ENCODE measurements at regions not wholly inside any gene's neighbourhood (a gene's known extent, or its start where the extent isn't known, plus 50 kb on each side); places are given as distances from the start of the nearest gene placed in this dataset.
"Not testable (repeated sequence)": the region's sequence is repeated elsewhere in the genome, so short reads cannot be mapped to it uniquely, and the experiment has no call there.

- H2AFZ ChIP-seq (ENCODE audit: low read length); H3K79me2 ChIP-seq (ENCODE audit: insufficient read depth, low read depth, low read length); DNase-seq (ENCODE audit: low spot score); H3K4me2 ChIP-seq (ENCODE audit: low read length); H3K36me3 ChIP-seq (ENCODE audit: insufficient read depth, low read length); H3K27ac ChIP-seq (ENCODE audit: low read depth, low read length, poor library complexity, severe bottlenecking); BruUV-seq (replicated peaks); POLR2A ChIA-PET; CTCF ChIA-PET (ENCODE audit: unreplicated experiment); H3K4me1 ChIP-seq (ENCODE audit: insufficient read depth, low read length, poor library complexity, severe bottlenecking); H3K4me3 ChIP-seq (ENCODE audit: low read depth, low read length, poor library complexity, severe bottlenecking); H3K9me2 ChIP-seq (ENCODE audit: insufficient read depth, low read length); H3K9me3 ChIP-seq (ENCODE audit: low read length); intact Hi-C loops (cut with micrococcal nuclease; ENCODE audit: unreplicated experiment); H4K20me1 ChIP-seq (ENCODE audit: insufficient read depth, low read length): not testable (repeated sequence)
Observed at GRCh38 chr14:71771996-71772395, 160.2 kb upstream of the RGS6 start.

GRCh38 chr14:71773898-71774481 is 158.2 kb upstream of the RGS6 start:
- BruUV-seq (replicated peaks) = no TSS peak
- Histone ChIP-seq H3K27ac (ENCODE audit: low read depth, low read length, poor library complexity, severe bottlenecking) (no peak overlapping the region), H3K4me1 (ENCODE audit: insufficient read depth, low read length, poor library complexity, severe bottlenecking) (no peaks in the 10 kb centered on the region), H3K9me2 (ENCODE audit: insufficient read depth, low read length) (no peaks in the 10 kb centered on the region), H4K20me1 (ENCODE audit: insufficient read depth, low read length) (no peaks in the 10 kb centered on the region), H2AFZ (ENCODE audit: low read length) (no peak overlapping the region), H3K36me3 (ENCODE audit: insufficient read depth, low read length) (no peaks in the 10 kb centered on the region), H3K4me2 (ENCODE audit: low read length) (no peak overlapping the region), H3K4me3 (ENCODE audit: low read depth, low read length, poor library complexity, severe bottlenecking) (no peak overlapping the region), H3K79me2 (ENCODE audit: insufficient read depth, low read depth, low read length) (no peaks in the 10 kb centered on the region), H3K9me3 (ENCODE audit: low read length) (0 out of 2 replicates have a peak, but pooled peaks cover 6% of the 10 kb centered on the region)
- TF ChIP-seq EZH2phosphoT487 (IDR thresholded peaks at IDR 0.05; ENCODE audit: borderline replicate concordance, low read depth, low read length) = no peak
- no peak for TF ChIP-seq CTCF (conservative IDR thresholded peaks at IDR 0.05; ENCODE audit: low read length)
- CTCF ChIA-PET (ENCODE audit: unreplicated experiment) = no interaction called here
- POLR2A ChIA-PET = interaction anchor here (0.6 kb wide), 1 partner anchor 8 kb away, joined by 3 read pairs; no protein-coding TSS in a partner anchor
- intact Hi-C loops (cut with micrococcal nuclease; ENCODE audit: unreplicated experiment) = no loop called here
- no peak for DNase-seq (ENCODE audit: low spot score)

- TF ChIP-seq EZH2phosphoT487 (IDR thresholded peaks at IDR 0.05; ENCODE audit: borderline replicate concordance, low read depth, low read length) (no peak), CTCF (conservative IDR thresholded peaks at IDR 0.05; ENCODE audit: low read length) (0 out of 2 replicates have a peak, but pooled peaks have one; percentile 18)
- intact Hi-C loops (cut with micrococcal nuclease; ENCODE audit: unreplicated experiment) = no loop called here
Observed at GRCh38 chr14:71776471-71777360, 155.5 kb upstream of the RGS6 start.

More at GRCh38 chr14:71776471-71777360, 155.5 kb upstream of the RGS6 start:
- Histone ChIP-seq H4K20me1 (ENCODE audit: insufficient read depth, low read length) (no peaks in the 10 kb centered on the region), H3K9me2 (ENCODE audit: insufficient read depth, low read length) (no peaks in the 10 kb centered on the region), H3K27ac (ENCODE audit: low read depth, low read length, poor library complexity, severe bottlenecking) (no peak overlapping the region), H3K4me1 (ENCODE audit: insufficient read depth, low read length, poor library complexity, severe bottlenecking) (no peaks in the 10 kb centered on the region), H2AFZ (ENCODE audit: low read length) (no peak overlapping the region), H3K4me3 (ENCODE audit: low read depth, low read length, poor library complexity, severe bottlenecking) (no peak overlapping the region), H3K4me2 (ENCODE audit: low read length) (no peak overlapping the region), H3K36me3 (ENCODE audit: insufficient read depth, low read length) (no peaks in the 10 kb centered on the region), H3K79me2 (ENCODE audit: insufficient read depth, low read depth, low read length) (no peaks in the 10 kb centered on the region), H3K9me3 (ENCODE audit: low read length) (0 out of 2 replicates have a peak, but pooled peaks cover 6% of the 10 kb centered on the region)
- no peak for DNase-seq (ENCODE audit: low spot score)
- no TSS peak for BruUV-seq (replicated peaks)
- POLR2A ChIA-PET = interaction anchor here (0.7 kb wide), 1 partner anchor 12 kb away, joined by 4 read pairs; no protein-coding TSS in a partner anchor
- CTCF ChIA-PET (ENCODE audit: unreplicated experiment) = no interaction called here
